Transverse colon (tissue), 4 donors: ENCODE measurements at regions not wholly inside any gene's neighbourhood (a gene's known extent, or its start where the extent isn't known, plus 50 kb on each side); places are given as distances from the start of the nearest gene placed in this dataset.

Experiments used
- DNase-seq: peaks from one replicate; pipeline ENCODE4 v3.0.0-alpha.2; 2019
- H3K27ac ChIP-seq, 4 donors: fragments of 200-600 bp; sonication (generic); 2 replicates each; pipeline ENCODE4 v1.5.1; 2016 to 2018; ENCODE audit warnings: inconsistent platforms in 4 of 4
- H3K27me3 ChIP-seq: fragments of 200-600 bp; sonication (generic); 2 replicates; pipeline ENCODE4 v1.5.1; 2017; ENCODE audit warnings: inconsistent platforms
- H3K36me3 ChIP-seq, 4 donors: fragments of 200-600 bp; sonication (generic); 2 replicates each; pipeline ENCODE4 v1.5.1; 2017 to 2019; ENCODE audit warnings: inconsistent platforms in 4 of 4
- H3K4me1 ChIP-seq, 4 donors: fragments of 200-600 bp; sonication (generic); 2 replicates each; pipeline ENCODE4 v1.5.1; 2017 to 2020; ENCODE audit warnings: inconsistent platforms in 4 of 4
- H3K4me3 ChIP-seq, 4 donors: fragments of 200-600 bp; sonication (generic); 1 replicate in 1 of 4; 2 replicates in 3 of 4; pipeline versions ENCODE4 v1.5.1 to v1.6.1; 2017 to 2019; ENCODE audit warnings: inconsistent platforms in 4 of 4
- H3K9me3 ChIP-seq, 2 donors: fragments of 200-600 bp; sonication (generic); 2 replicates each; pipeline ENCODE4 v1.5.1; 2017 to 2019; ENCODE audit warnings: inconsistent platforms in 2 of 2
- CTCF ChIP-seq, 5 experiments: fragments of 200-600 bp in 3 of 5; fragments of 450-650 bp in 2 of 5; sonication (generic) in 3 of 5; IDR thresholded peaks; 1 replicate in 2 of 5; 2 replicates in 3 of 5; pipeline ENCODE4 v1.5.1; 2016 to 2017; ENCODE audit warnings: antibody characterized with exemption in 5 of 5, inconsistent platforms in 3 of 5, mild to moderate bottlenecking in 2 of 5, moderate library complexity in 1 of 5
- EP300 ChIP-seq: sonication (generic); formaldehyde crosslinking; IDR thresholded peaks from one replicate; pipeline ENCODE4 v1.6.1; 2017; ENCODE audit warnings: antibody characterized with exemption, low read depth
- POLR2A ChIP-seq: fragments of 450-650 bp; IDR thresholded peaks from one replicate; pipeline ENCODE4 v1.6.1; 2016; ENCODE audit warnings: antibody characterized with exemption, mild to moderate bottlenecking, moderate library complexity
- POLR2AphosphoS5 ChIP-seq, 3 donors: sonication (generic); formaldehyde crosslinking; IDR thresholded peaks; one replicate each; pipeline ENCODE4 v1.6.1; 2016; ENCODE audit warnings: antibody characterized with exemption in 3 of 3
- WGBS, 2 donors: methylation state at CpG; one replicate each; pipeline ENCODE4 v1.1.5; 2018; ENCODE audit warnings: low coverage in 1 of 2; 5-methylcytosine and 5-hydroxymethylcytosine counted together
- in situ Hi-C, 4 donors: fragments of 200-750 bp; cut with MboI; loops; one replicate each; pipeline versions ENCODE4 v1.15.0 to v1.15.1; 2017; ENCODE audit warnings: low sequenced_read_pairs in 3 of 4, low pct_ligation_motif_present in 1 of 4, low pct_unique_long_range_greater_than_20kb in 1 of 4
- intact Hi-C: fragments of 100-400 bp; cut with DNase I; formaldehyde crosslinking; loops from one replicate; pipeline ENCODE4 v1.15.1; 2023; ENCODE audit warnings: low total_unique reads

DNA sequence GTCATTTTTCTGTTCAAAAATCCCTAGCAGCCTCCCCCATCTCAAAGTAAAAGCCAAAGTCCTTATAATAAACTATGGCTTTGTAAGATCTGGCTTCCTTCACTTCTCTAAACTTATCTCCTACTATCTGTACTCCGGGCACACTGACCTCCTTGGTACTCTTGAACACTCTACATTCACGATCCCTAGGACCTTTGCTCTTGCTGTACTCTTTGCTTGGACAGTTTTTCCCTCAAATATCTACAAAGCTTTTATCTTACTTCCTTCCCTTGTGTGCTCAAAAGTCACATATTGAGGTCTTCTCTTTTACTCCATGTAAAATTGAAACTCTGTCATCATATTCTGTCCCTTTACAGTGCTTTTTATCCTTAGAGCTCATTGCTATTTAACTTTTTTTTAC is 616.6 kb downstream of the IRS1 start:
- intact Hi-C loops = no loop called here
- H3K27me3 ChIP-seq = no peaks in the 10 kb centered on the region
- H3K9me3 ChIP-seq = peaks cover 0 to 7% of the 10 kb centered on the region in 2 donors
- 80 to 83% methylated on average over 2 of the region's 2 CpGs for WGBS, 2 donors
- no peak overlapping the region for H3K27ac ChIP-seq
- in situ Hi-C loops = no loop called here
- DNase-seq = no peak
- H3K4me1 ChIP-seq = peaks cover 0 to 8% (median 3%) of the 10 kb centered on the region in 4 donors
- H3K4me3 ChIP-seq = no peak overlapping the region
- TF ChIP-seq POLR2A = no peak
- no peak for TF ChIP-seq POLR2AphosphoS5 (IDR thresholded peaks at IDR 0.05)
- no peak for TF ChIP-seq CTCF (IDR thresholded peaks at IDR 0.05)
- no peak for TF ChIP-seq EP300
- no peaks in the 10 kb centered on the region for H3K36me3 ChIP-seq

GRCh38 chr2:226181909-226182308 is 617.7 kb downstream of the IRS1 start:
- Histone ChIP-seq H3K27me3 (no peaks in the 10 kb centered on the region), H3K4me1 (peaks cover 0 to 8% (median 2%) of the 10 kb centered on the region in 4 donors), H3K27ac (no peak overlapping the region), H3K4me3 (no peak overlapping the region), H3K9me3 (peaks cover 0 to 12% of the 10 kb centered on the region in 2 donors), H3K36me3 (no peaks in the 10 kb centered on the region)
- no peak for DNase-seq
- in situ Hi-C loops (no loop called here), intact Hi-C loops (no loop called here)
- TF ChIP-seq CTCF (IDR thresholded peaks at IDR 0.05) = no peak
- no peak for TF ChIP-seq POLR2AphosphoS5 (IDR thresholded peaks at IDR 0.05)
- no peak for TF ChIP-seq POLR2A
- TF ChIP-seq EP300 = no peak

- DNase-seq = no peak
- H3K4me1 ChIP-seq = peaks cover 0 to 4% (median 1%) of the 10 kb centered on the region in 4 donors
- intact Hi-C loops = no loop called here
Measured at GRCh38 chr2:226180281-226180884, 619.2 kb downstream of the IRS1 start.

DNA sequence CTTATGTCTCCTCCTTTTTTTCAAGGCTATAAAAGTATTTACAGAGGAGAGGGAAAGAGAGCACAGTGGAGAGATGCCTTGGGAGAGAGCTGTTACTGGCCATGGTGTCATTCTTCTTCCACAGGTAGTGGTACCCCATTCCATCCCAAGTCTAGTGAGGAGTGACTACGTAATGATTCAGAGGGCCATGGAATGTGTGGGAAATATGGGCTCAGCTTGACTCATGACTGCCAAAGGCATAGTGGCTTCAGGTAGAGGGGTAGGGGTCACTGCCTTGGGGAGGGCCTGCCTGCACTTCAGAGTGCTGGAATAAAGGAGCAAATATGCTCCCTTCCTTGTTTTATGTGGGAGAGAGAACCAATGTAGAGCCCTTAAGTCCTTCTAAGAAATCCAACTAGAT is 620.6 kb downstream of the IRS1 start:
- Histone ChIP-seq H3K9me3 (peaks cover 0 to 12% of the 10 kb centered on the region in 2 donors), H3K27me3 (no peaks in the 10 kb centered on the region), H3K36me3 (no peaks in the 10 kb centered on the region), H3K4me3 (no peak overlapping the region), H3K27ac (no peak overlapping the region), H3K4me1 (no peaks in the 10 kb centered on the region)
- intact Hi-C loops (no loop called here), in situ Hi-C loops (no loop called here)
- no peak for DNase-seq
- TF ChIP-seq EP300 (no peak), CTCF (IDR thresholded peaks at IDR 0.05) (no peak), POLR2A (no peak)
- 91% methylated on average over 1 of the region's 1 CpG; no CpG with 5 or more reads in 1 of the 2 donors for WGBS, 2 donors

More at GRCh38 chr2:226180281-226180884, 619.2 kb downstream of the IRS1 start:
- no peaks in the 10 kb centered on the region for H3K36me3 ChIP-seq
- H3K4me3 ChIP-seq = no peak overlapping the region
- no peak overlapping the region for H3K27ac ChIP-seq
- TF ChIP-seq EP300 (no peak), POLR2A (no peak), CTCF (IDR thresholded peaks at IDR 0.05) (no peak), POLR2AphosphoS5 (IDR thresholded peaks at IDR 0.05) (no peak)
- H3K9me3 ChIP-seq = peaks cover 0 to 12% of the 10 kb centered on the region in 2 donors
- H3K27me3 ChIP-seq = no peaks in the 10 kb centered on the region
- in situ Hi-C loops = no loop called here
- WGBS, 2 donors = 39 to 56% methylated on average over 6 to 11 of the region's 11 CpGs
